H9 (cell line): ENCODE measurements at regions not wholly inside any gene's neighbourhood (a gene's known extent, or its start where the extent isn't known, plus 50 kb on each side); places are given as distances from the start of the nearest gene placed in this dataset.
"Not testable (repeated sequence)": the region's sequence is repeated elsewhere in the genome, so short reads cannot be mapped to it uniquely, and the experiment has no call there.

ENCODE experiments used
- DNase-seq: peaks from one replicate; pipeline ENCODE4 v3.0.0-alpha.2; 2017
- H2AFZ ChIP-seq: one replicate; pipeline ENCODE4 v1.6.1; 2013; ENCODE audit warnings: mild to moderate bottlenecking, low read length, control low read depth, moderate library complexity
- H2AK5ac ChIP-seq: 2 replicates; pipeline ENCODE4 v1.6.1; 2013; ENCODE audit warnings: low read length, control low read depth, mixed read lengths; ENCODE audit not compliant: insufficient read length
- H2BK120ac ChIP-seq: one replicate; pipeline ENCODE4 v1.6.1; 2013; ENCODE audit warnings: low read depth, mild to moderate bottlenecking, low read length, control low read depth, inconsistent platforms; ENCODE audit not compliant: poor library complexity, severe bottlenecking
- H2BK12ac ChIP-seq: 2 replicates; pipeline ENCODE4 v1.6.1; 2013; ENCODE audit warnings: low read length, control low read depth, mixed read lengths, low read depth; ENCODE audit not compliant: insufficient read length
- H2BK15ac ChIP-seq: 2 replicates; pipeline ENCODE4 v1.6.1; 2013; ENCODE audit warnings: low read depth, low read length, control low read depth
- H2BK20ac ChIP-seq: one replicate; pipeline ENCODE4 v1.6.1; 2013; ENCODE audit warnings: low read depth, mild to moderate bottlenecking, low read length, control low read depth, inconsistent platforms; ENCODE audit not compliant: poor library complexity, severe bottlenecking
- H2BK5ac ChIP-seq: 2 replicates; pipeline ENCODE4 v1.6.1; 2013; ENCODE audit warnings: low read length, control low read depth, mixed read lengths; ENCODE audit not compliant: insufficient read length
- H3K14ac ChIP-seq: 2 replicates; pipeline ENCODE4 v1.6.1; 2013; ENCODE audit warnings: low read length, control low read depth; ENCODE audit not compliant: insufficient read depth
- H3K18ac ChIP-seq: 2 replicates; pipeline ENCODE4 v1.6.1; 2013; ENCODE audit warnings: low read depth, mild to moderate bottlenecking, mixed read lengths, low read length, control low read depth; ENCODE audit not compliant: insufficient read length
- H3K23ac ChIP-seq: 2 replicates; pipeline ENCODE4 v1.6.1; 2013; ENCODE audit warnings: low read length, control low read depth, mixed read lengths, low read depth; ENCODE audit not compliant: insufficient read length
- H3K23me2 ChIP-seq: 2 replicates; pipeline ENCODE4 v1.6.1; 2013; ENCODE audit warnings: low read depth, mild to moderate bottlenecking, mixed read lengths, low read length, control low read depth; ENCODE audit not compliant: insufficient read length, poor library complexity, severe bottlenecking
- H3K27ac ChIP-seq: 2 replicates; pipeline ENCODE4 v1.5.1; 2013; ENCODE audit warnings: low read length, control low read depth, mixed read lengths, low read depth; ENCODE audit not compliant: insufficient read length
- H3K27me3 ChIP-seq: 2 replicates; pipeline ENCODE4 v1.6.1; 2013; ENCODE audit warnings: low read length, control low read depth, inconsistent platforms; ENCODE audit not compliant: insufficient read depth
- H3K4ac ChIP-seq: 2 replicates; pipeline ENCODE4 v1.6.1; 2013; ENCODE audit warnings: low read depth, mild to moderate bottlenecking, control low read depth, inconsistent platforms, low read length, moderate library complexity
- H3K4me1 ChIP-seq: 2 replicates; pipeline ENCODE4 v1.6.1; 2013; ENCODE audit warnings: low read length, control low read depth, inconsistent platforms; ENCODE audit not compliant: insufficient read depth
- H3K4me2 ChIP-seq: 2 replicates; pipeline ENCODE4 v1.6.1; 2013; ENCODE audit warnings: low read length, control low read depth, mixed read lengths; ENCODE audit not compliant: insufficient read length, insufficient read depth
- H3K56ac ChIP-seq: 2 replicates; pipeline ENCODE4 v1.6.1; 2013; ENCODE audit warnings: low read depth, mild to moderate bottlenecking, mixed read lengths, low read length, control low read depth; ENCODE audit not compliant: insufficient read length
- H3K79me1 ChIP-seq: 2 replicates; pipeline ENCODE4 v1.6.1; 2013; ENCODE audit warnings: low read depth, mild to moderate bottlenecking, moderate library complexity, low read length, control low read depth, inconsistent platforms; ENCODE audit not compliant: insufficient read depth, poor library complexity, severe bottlenecking
- H3K79me2 ChIP-seq: 2 replicates; pipeline ENCODE4 v1.6.1; 2013; ENCODE audit warnings: low read length, control low read depth, inconsistent platforms; ENCODE audit not compliant: insufficient read depth
- H3K9ac ChIP-seq: 2 replicates; pipeline ENCODE4 v1.6.1; 2013; ENCODE audit warnings: low read length, control low read depth, mixed read lengths; ENCODE audit not compliant: insufficient read length; ENCODE audit errors: extremely low read depth
- H3K9me3 ChIP-seq: one replicate; pipeline ENCODE4 v1.6.1; 2013; ENCODE audit warnings: low read depth, low read length, inconsistent platforms; ENCODE audit not compliant: control insufficient read depth
- H3T11ph ChIP-seq: one replicate; pipeline ENCODE4 v1.6.1; 2013; ENCODE audit warnings: mild to moderate bottlenecking, low read length, control low read depth, inconsistent platforms
- H4K20me1 ChIP-seq: one replicate; pipeline ENCODE4 v1.6.1; 2013; ENCODE audit not compliant: control insufficient read depth, insufficient read length, insufficient read depth
- H4K5ac ChIP-seq: 2 replicates; pipeline ENCODE4 v1.6.1; 2013; ENCODE audit warnings: low read depth, mild to moderate bottlenecking, mixed read lengths, low read length, control low read depth; ENCODE audit not compliant: insufficient read length
- H4K8ac ChIP-seq: replicated peaks from 2 replicates; pipeline ENCODE4 v1.6.1; 2013; ENCODE audit warnings: low read length, control low read depth, mixed read lengths, low read depth; ENCODE audit not compliant: insufficient read length
- H4K91ac ChIP-seq: 2 replicates; pipeline ENCODE4 v1.6.1; 2013; ENCODE audit warnings: low read depth, mild to moderate bottlenecking, moderate library complexity, mixed read lengths, low read length, control low read depth; ENCODE audit not compliant: insufficient read length
- H3K27ac Mint-ChIP-seq, 3 experiments: 2 replicates in 2 of 3; 3 replicates in 1 of 3; pipeline ENCODE4 v1.8.0; 2020 to 2021; ENCODE audit warnings: mixed read lengths in 3 of 3, mild to moderate bottlenecking in 1 of 3, moderate library complexity in 1 of 3
- H3K27me3 Mint-ChIP-seq: 2 replicates; pipeline ENCODE4 v1.8.0; 2021; ENCODE audit warnings: low read depth, mild to moderate bottlenecking, moderate library complexity, mixed read lengths
- H3K36me3 Mint-ChIP-seq, 3 experiments: 2 replicates in 2 of 3; 3 replicates in 1 of 3; pipeline ENCODE4 v1.8.0; 2020 to 2021; ENCODE audit warnings: low read depth in 3 of 3, mixed read lengths in 3 of 3; ENCODE audit not compliant: insufficient read depth in 1 of 3
- H3K4me1 Mint-ChIP-seq, 2 experiments: 2 replicates each; pipeline ENCODE4 v1.8.0; 2020; ENCODE audit warnings: mixed read lengths in 2 of 2
- H3K4me3 Mint-ChIP-seq, 2 experiments: 2 replicates in 1 of 2; 3 replicates in 1 of 2; pipeline ENCODE4 v1.8.0; 2020 to 2021; ENCODE audit warnings: mild to moderate bottlenecking in 2 of 2, mixed read lengths in 2 of 2, moderate library complexity in 1 of 2
- H3K9me3 Mint-ChIP-seq, 2 experiments: 2 replicates in 1 of 2; 3 replicates in 1 of 2; pipeline ENCODE4 v1.8.0; 2020; ENCODE audit warnings: mild to moderate bottlenecking in 2 of 2, mixed read lengths in 2 of 2, moderate library complexity in 1 of 2
- CTCF ChIP-seq: fragments of 200-600 bp; sonication (generic); conservative IDR thresholded peaks from 3 replicates; pipeline ENCODE4 v1.8.0; 2021; ENCODE audit warnings: antibody characterized with exemption, mild to moderate bottlenecking
- WGBS: extraction: QIAGEN DNeasy Blood & Tissue Kit; methylation state at CpG from one replicate; pipeline ENCODE4 v1.1.7; 2013; ENCODE audit warnings: missing lambda C conversion rate, low lambda C conversion rate, mixed read lengths; ENCODE audit not compliant: insufficient read length; ENCODE audit errors: extremely low coverage; 5-methylcytosine and 5-hydroxymethylcytosine counted together

DNA sequence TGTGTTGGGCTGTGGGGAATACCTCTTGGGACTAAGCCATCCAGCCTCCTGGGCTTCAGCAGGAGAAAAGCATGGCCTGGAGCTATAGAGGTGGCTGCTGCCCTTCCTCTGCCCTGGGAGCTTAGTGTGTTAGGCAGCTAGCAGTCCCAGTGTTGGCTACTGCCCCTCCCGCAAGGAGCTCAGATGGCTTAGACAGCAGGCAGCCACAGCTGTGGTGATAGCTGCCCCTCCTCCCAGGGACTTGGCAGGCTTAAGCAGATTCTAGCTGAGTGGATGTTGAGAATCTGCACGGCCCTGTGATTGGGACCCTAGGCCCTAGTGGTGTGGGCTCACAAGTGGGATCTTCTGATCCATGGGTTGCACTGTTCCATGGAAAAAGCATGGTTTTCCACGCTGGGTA lies 264.5 kb downstream of the TDRD3 start:
- Histone ChIP-seq H2BK15ac (no peak overlapping the region), H3K27ac (no peak overlapping the region), H2BK12ac (no peak overlapping the region), H4K20me1 (no peaks in the 10 kb centered on the region), H3K23me2 (no peaks in the 10 kb centered on the region), H3K79me2 (no peaks in the 10 kb centered on the region), H3K4me1 (no peaks in the 10 kb centered on the region), H2BK20ac (no peak overlapping the region), H3K56ac (no peak overlapping the region), H2BK5ac (no peak overlapping the region), H3K23ac (no peak overlapping the region), H3K79me1 (no peaks in the 10 kb centered on the region), H3K4me2 (no peak overlapping the region), H2AK5ac (no peak overlapping the region), H4K8ac (no peak overlapping the region), H3K27me3 (no peaks in the 10 kb centered on the region), H3K14ac (no peak overlapping the region), H3K4ac (no peak overlapping the region), H3T11ph (no peak overlapping the region), H4K91ac (no peak overlapping the region), H3K9ac (no peak overlapping the region), H4K5ac (no peak overlapping the region), H2AFZ (no peak overlapping the region), H3K18ac (no peak overlapping the region), H3K9me3 (no peaks in the 10 kb centered on the region), H2BK120ac (no peak overlapping the region)
- Mint-ChIP-seq H3K27me3 (peaks cover 3% of the 10 kb centered on the region; the same call in 1 of the 2 replicates), H3K9me3 (no peaks in the 10 kb centered on the region), H3K4me3 (no peak overlapping the region), H3K27ac (no peak overlapping the region), H3K4me1 (peaks cover 0 to 6% of the 10 kb centered on the region in 2 experiments; a peak in 1 of 4 replicates), H3K36me3 (no peaks in the 10 kb centered on the region; a peak in 1 of 7 replicates)
- TF ChIP-seq CTCF = no peak
- DNase-seq = no peak
- no CpG with 5 or more reads among the region's 3 CpGs for WGBS

- not testable (repeated sequence) for H4K91ac ChIP-seq, DNase-seq, H2BK120ac ChIP-seq, H3K9me3 ChIP-seq, H4K8ac ChIP-seq, H3K18ac ChIP-seq, H3K14ac ChIP-seq, H3K27ac Mint-ChIP-seq, H3K79me2 ChIP-seq, H2BK5ac ChIP-seq, H2BK12ac ChIP-seq, H2AFZ ChIP-seq, H2AK5ac ChIP-seq, H3T11ph ChIP-seq, H3K36me3 Mint-ChIP-seq, H3K27ac ChIP-seq, H3K27me3 ChIP-seq, H3K9me3 Mint-ChIP-seq, H3K4me2 ChIP-seq, H3K4me3 Mint-ChIP-seq, H3K9ac ChIP-seq, H2BK15ac ChIP-seq, H3K23ac ChIP-seq, H2BK20ac ChIP-seq, H3K4ac ChIP-seq, H3K23me2 ChIP-seq, H3K79me1 ChIP-seq, H3K4me1 Mint-ChIP-seq, H4K5ac ChIP-seq, H3K4me1 ChIP-seq, H4K20me1 ChIP-seq, H3K56ac ChIP-seq, H3K27me3 Mint-ChIP-seq
- no CpG with 5 or more reads among the region's 1 CpG for WGBS
Measured at GRCh38 chr13:60657586-60657985, 260.6 kb downstream of the TDRD3 start.
